GM12878 (cell line): ENCODE measurements at regions not wholly inside any gene's neighbourhood (a gene's known extent, or its start where the extent isn't known, plus 50 kb on each side); places are given as distances from the start of the nearest gene placed in this dataset.

ENCODE experiments used
- ATAC-seq: fragments of 200-7000 bp; cut with Tn5 transposase; 3 replicates; pipeline ENCODE4 v1.9.1; 2020; ENCODE audit warnings: mild to moderate bottlenecking, moderate library complexity
- BruUV-seq: library from RNA; stranded (reverse); fragments of 400-500 nt; replicated peaks from 2 replicates; lab custom pipeline; 2021; lab: Mats Ljungman, UMichigan
- CTCF ChIA-PET: fragments of 300-600 bp; sonication (Branson Sonifier 250); formaldehyde crosslinking; extraction: SDS; loops from one replicate; lab custom pipeline; 2021; ENCODE audit warnings: inconsistent platforms; lab: Yijun Ruan, JAX
- POLR2A ChIA-PET: fragments of 350-600 bp; formaldehyde crosslinking; extraction: SDS; loops from one replicate; lab custom pipeline; 2021; ENCODE audit warnings: inconsistent platforms; lab: Charles Lee
- RAD21 ChIA-PET: fragments of 300-600 bp; sonication (Branson Sonifier 250); formaldehyde crosslinking; loops from one replicate; lab custom pipeline; 2023; ENCODE audit warnings: antibody characterized with exemption; ENCODE audit not compliant: unreplicated experiment; lab: Charles Lee
- SMC1A ChIA-PET: fragments of 300-600 bp; sonication (Branson Sonifier 250); formaldehyde crosslinking; loops from one replicate; lab custom pipeline; 2023; ENCODE audit not compliant: unreplicated experiment, uncharacterized antibody; lab: Charles Lee
- DNase-seq: peaks from one replicate; pipeline ENCODE4 v3.0.0-alpha.2; 2011; ENCODE audit warnings: low read depth, low spot score
- FAIRE-seq: peaks from 3 replicates; lab custom pipeline; 2011; peaks lifted over from hg19 to GRCh38; lab: Jason Lieb, UNC
- H2AFZ ChIP-seq: 2 replicates; pipeline ENCODE4 v1.6.0; 2011; ENCODE audit warnings: low read depth, low read length, control low read depth; ENCODE audit not compliant: control insufficient read depth
- H3K27ac ChIP-seq: 2 replicates; pipeline ENCODE4 v1.5.1; 2011; ENCODE audit warnings: control low read depth; ENCODE audit not compliant: control insufficient read depth, insufficient read depth
- H3K27me3 ChIP-seq, 2 experiments: replicated peaks in 1 of 2; 2 replicates each; pipeline versions ENCODE4 v1.6.0 to v1.6.1; 2011; ENCODE audit warnings: low read length in 1 of 2; ENCODE audit not compliant: control insufficient read depth in 2 of 2, insufficient read depth in 2 of 2
- H3K36me3 ChIP-seq, 2 experiments: 2 replicates each; pipeline ENCODE4 v1.5.1; 2011; ENCODE audit warnings: low read length in 1 of 2; ENCODE audit not compliant: control insufficient read depth in 2 of 2, insufficient read depth in 2 of 2
- H3K4me1 ChIP-seq: 2 replicates; pipeline ENCODE4 v1.6.1; 2011; ENCODE audit warnings: mild to moderate bottlenecking, low read length, moderate library complexity, mixed read lengths; ENCODE audit not compliant: control insufficient read depth, insufficient read depth
- H3K4me2 ChIP-seq: 2 replicates; pipeline ENCODE4 v1.6.0; 2011; ENCODE audit warnings: control low read depth; ENCODE audit not compliant: control insufficient read depth, insufficient read depth
- H3K4me3 ChIP-seq: fragments of 200-600 bp; sonication (generic); 2 replicates; pipeline ENCODE4 v1.5.1; 2016
- H3K79me2 ChIP-seq: 2 replicates; pipeline ENCODE4 v1.6.0; 2011; ENCODE audit warnings: low read length; ENCODE audit not compliant: control insufficient read depth, insufficient read depth
- H3K9ac ChIP-seq: 2 replicates; pipeline ENCODE4 v1.8.0; 2011; ENCODE audit warnings: low read length, control low read depth, mixed read lengths; ENCODE audit not compliant: control insufficient read depth, insufficient read depth
- H3K9me3 ChIP-seq: replicated peaks from 3 replicates; pipeline ENCODE4 v1.5.1; 2011; ENCODE audit warnings: mild to moderate bottlenecking, low read length; ENCODE audit not compliant: control insufficient read depth, insufficient read depth
- H4K20me1 ChIP-seq: 2 replicates; pipeline ENCODE4 v1.6.0; 2011; ENCODE audit not compliant: control insufficient read depth, insufficient read depth
- BRCA1 ChIP-seq: IDR thresholded peaks from 2 replicates; pipeline ENCODE4 v1.6.1; 2011; ENCODE audit warnings: low read depth, low read length, improper control_type of control experiment
- CBFB ChIP-seq: IDR thresholded peaks from 2 replicates; pipeline ENCODE4 v1.6.1; 2016; ENCODE audit warnings: antibody characterized with exemption, low read depth
- EED ChIP-seq: sonication (generic); IDR thresholded peaks from 2 replicates; pipeline ENCODE4 v1.6.1; 2016; ENCODE audit warnings: antibody characterized with exemption, low read depth
- FOXK2 ChIP-seq: fragments of 450-650 bp; IDR thresholded peaks from 2 replicates; pipeline ENCODE4 v1.6.1; 2017; ENCODE audit warnings: mild to moderate bottlenecking, moderate library complexity
- JUND ChIP-seq: IDR thresholded peaks from 2 replicates; pipeline ENCODE4 v1.6.1; 2012; ENCODE audit warnings: low read depth, mild to moderate bottlenecking, low read length, improper control_type of control experiment, moderate library complexity
- LARP7 ChIP-seq: fragments of 450-650 bp; IDR thresholded peaks from 2 replicates; pipeline ENCODE4 v1.6.1; 2017; ENCODE audit warnings: mild to moderate bottlenecking
- MYB ChIP-seq: fragments of 150-350 bp; IDR thresholded peaks from 2 replicates; pipeline ENCODE4 v1.6.1; 2014; ENCODE audit warnings: mild to moderate bottlenecking, low read depth, low read length, borderline replicate concordance
- NKRF ChIP-seq: fragments of 450-650 bp; conservative IDR thresholded peaks from 2 replicates; pipeline ENCODE4 v1.6.1; 2017; ENCODE audit warnings: mild to moderate bottlenecking, moderate library complexity
- NRF1 ChIP-seq: conservative IDR thresholded peaks from 2 replicates; pipeline ENCODE4 v1.6.1; 2011; ENCODE audit warnings: mild to moderate bottlenecking, low read depth, low read length, improper control_type of control experiment
- PKNOX1 ChIP-seq: fragments of 450-650 bp; IDR thresholded peaks from 2 replicates; pipeline ENCODE4 v1.6.1; 2016; ENCODE audit warnings: mild to moderate bottlenecking
- RBBP5 ChIP-seq: fragments of 200-600 bp; sonication (generic); conservative IDR thresholded peaks from 2 replicates; pipeline ENCODE4 v1.6.1; 2016
- RCOR1 ChIP-seq: conservative IDR thresholded peaks from 2 replicates; pipeline ENCODE4 v1.6.1; 2012; ENCODE audit warnings: low read depth, low read length, improper control_type of control experiment
- RUNX3 ChIP-seq: IDR thresholded peaks from 2 replicates; pipeline ENCODE4 v1.6.1; 2012; ENCODE audit warnings: low read length, inconsistent platforms
- SMARCA5 ChIP-seq: fragments of 450-650 bp; IDR thresholded peaks from 2 replicates; pipeline ENCODE4 v1.6.1; 2017; ENCODE audit warnings: mild to moderate bottlenecking
- SRF ChIP-seq, 2 experiments: IDR thresholded peaks; 2 replicates each; pipeline ENCODE4 v1.6.1; 2011; ENCODE audit warnings: low read depth in 2 of 2, low read length in 2 of 2, mild to moderate bottlenecking in 1 of 2, moderate library complexity in 1 of 2
- TCF7 ChIP-seq: IDR thresholded peaks from 2 replicates; pipeline ENCODE4 v1.6.1; 2014; ENCODE audit warnings: antibody characterized with exemption, borderline replicate concordance
- ZBED1 ChIP-seq: IDR thresholded peaks from 2 replicates; pipeline ENCODE4 v1.6.1; 2016; ENCODE audit warnings: borderline replicate concordance
- ZNF384 ChIP-seq: IDR thresholded peaks from 2 replicates; pipeline ENCODE4 v1.6.1; 2012; ENCODE audit warnings: low read depth, mild to moderate bottlenecking, low read length, improper control_type of control experiment, borderline replicate concordance
- WGBS: methylation state at CpG from one replicate; pipeline ENCODE4 v1.1.6; 2016; ENCODE audit warnings: low lambda C conversion rate; ENCODE audit not compliant: insufficient replicate concordance, insufficient coverage; ENCODE audit errors: missing lambda C conversion rate; 5-methylcytosine and 5-hydroxymethylcytosine counted together
- in situ Hi-C: fragments of 300-500 bp; cut with MboI; formaldehyde crosslinking; loops from 9 replicates; pipeline ENCODE4 v1.14.3; 2018; ENCODE audit warnings: mixed read lengths
- intact Hi-C: fragments of 100-400 bp; cut with micrococcal nuclease; formaldehyde crosslinking; loops from one replicate; pipeline ENCODE4 v1.14.2; 2022; ENCODE audit not compliant: unreplicated experiment
- TF ChIP-seq, protein P1 (sequence below): fragments of 450-650 bp; IDR thresholded peaks from 2 replicates; pipeline ENCODE4 v1.6.1; 2017; ENCODE audit warnings: mild to moderate bottlenecking, moderate library complexity

GRCh38 chr12:73225371-73225937 is 953.3 kb downstream of the TRHDE start (continued):
- TF ChIP-seq LARP7: no peak
- no peak for TF ChIP-seq EED
- no peak for TF ChIP-seq TCF7
- TF ChIP-seq SMARCA5: no peak
- no peak for TF ChIP-seq PKNOX1

DNA sequence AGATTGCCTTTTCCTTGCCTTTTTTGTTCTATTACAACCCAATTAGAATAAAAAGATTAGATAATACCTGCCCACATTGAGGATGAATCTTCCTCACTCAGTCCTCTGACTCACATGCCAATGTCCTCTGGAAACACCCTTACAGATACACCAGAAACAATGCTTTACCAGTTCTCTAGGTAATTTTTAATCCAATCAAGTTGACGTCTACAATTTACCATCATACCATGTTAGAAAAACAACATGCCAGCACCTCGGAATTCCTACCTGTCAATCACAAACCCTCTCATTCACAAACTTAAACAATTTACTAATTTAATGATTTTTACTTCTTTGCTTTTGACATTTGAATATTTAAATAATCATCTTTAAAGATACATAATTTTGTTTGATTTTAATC is 953.8 kb downstream of the TRHDE start:
- SMC1A ChIA-PET: no interaction called here
- no peak overlapping the region for H3K4me2 ChIP-seq
- FAIRE-seq: no peak
- no peaks in the 10 kb centered on the region for H3K9me3 ChIP-seq
- H3K27ac ChIP-seq: no peak overlapping the region
- no peaks in the 10 kb centered on the region for H3K36me3 ChIP-seq
- RAD21 ChIA-PET: no interaction called here
- H4K20me1 ChIP-seq: no peaks in the 10 kb centered on the region
- no TSS peak for BruUV-seq
- no peak for ATAC-seq
- in situ Hi-C loops: no loop called here
- no peaks in the 10 kb centered on the region for H3K27me3 ChIP-seq
- 18% methylated on average over 2 of the region's 2 CpGs for WGBS
- DNase-seq: no peak
- POLR2A ChIA-PET: no interaction called here
- CTCF ChIA-PET: interaction anchor here (0.6 kb wide), 1 partner anchor 492 kb away, joined by 5 read pairs; no protein-coding TSS in a partner anchor
- no peak overlapping the region for H3K9ac ChIP-seq
- H3K79me2 ChIP-seq: no peaks in the 10 kb centered on the region
- no peak overlapping the region for H3K4me3 ChIP-seq
- no peaks in the 10 kb centered on the region for H3K4me1 ChIP-seq
- intact Hi-C loops: no loop called here
- H2AFZ ChIP-seq: no peak overlapping the region
- TF ChIP-seq RCOR1 (no peak), SRF (IDR thresholded peaks at IDR 0.05; ENCODE audit: low read depth in 2 of 2, low read length in 2 of 2) (no peak), NRF1 (no peak), NKRF (no peak), ZBED1 (no peak), RBBP5 (no peak), ZNF384 (no peak), MYB (no peak), RUNX3 (no peak), BRCA1 (no peak), JUND (no peak), CBFB (no peak), FOXK2 (no peak)
- TF ChIP-seq, protein P1, sequence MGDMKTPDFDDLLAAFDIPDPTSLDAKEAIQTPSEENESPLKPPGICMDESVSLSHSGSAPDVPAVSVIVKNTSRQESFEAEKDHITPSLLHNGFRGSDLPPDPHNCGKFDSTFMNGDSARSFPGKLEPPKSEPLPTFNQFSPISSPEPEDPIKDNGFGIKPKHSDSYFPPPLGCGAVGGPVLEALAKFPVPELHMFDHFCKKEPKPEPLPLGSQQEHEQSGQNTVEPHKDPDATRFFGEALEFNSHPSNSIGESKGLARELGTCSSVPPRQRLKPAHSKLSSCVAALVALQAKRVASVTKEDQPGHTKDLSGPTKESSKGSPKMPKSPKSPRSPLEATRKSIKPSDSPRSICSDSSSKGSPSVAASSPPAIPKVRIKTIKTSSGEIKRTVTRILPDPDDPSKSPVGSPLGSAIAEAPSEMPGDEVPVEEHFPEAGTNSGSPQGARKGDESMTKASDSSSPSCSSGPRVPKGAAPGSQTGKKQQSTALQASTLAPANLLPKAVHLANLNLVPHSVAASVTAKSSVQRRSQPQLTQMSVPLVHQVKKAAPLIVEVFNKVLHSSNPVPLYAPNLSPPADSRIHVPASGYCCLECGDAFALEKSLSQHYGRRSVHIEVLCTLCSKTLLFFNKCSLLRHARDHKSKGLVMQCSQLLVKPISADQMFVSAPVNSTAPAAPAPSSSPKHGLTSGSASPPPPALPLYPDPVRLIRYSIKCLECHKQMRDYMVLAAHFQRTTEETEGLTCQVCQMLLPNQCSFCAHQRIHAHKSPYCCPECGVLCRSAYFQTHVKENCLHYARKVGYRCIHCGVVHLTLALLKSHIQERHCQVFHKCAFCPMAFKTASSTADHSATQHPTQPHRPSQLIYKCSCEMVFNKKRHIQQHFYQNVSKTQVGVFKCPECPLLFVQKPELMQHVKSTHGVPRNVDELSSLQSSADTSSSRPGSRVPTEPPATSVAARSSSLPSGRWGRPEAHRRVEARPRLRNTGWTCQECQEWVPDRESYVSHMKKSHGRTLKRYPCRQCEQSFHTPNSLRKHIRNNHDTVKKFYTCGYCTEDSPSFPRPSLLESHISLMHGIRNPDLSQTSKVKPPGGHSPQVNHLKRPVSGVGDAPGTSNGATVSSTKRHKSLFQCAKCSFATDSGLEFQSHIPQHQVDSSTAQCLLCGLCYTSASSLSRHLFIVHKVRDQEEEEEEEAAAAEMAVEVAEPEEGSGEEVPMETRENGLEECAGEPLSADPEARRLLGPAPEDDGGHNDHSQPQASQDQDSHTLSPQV: no peak
